Activated CD4-positive, alpha-beta T cell treated with anti-CD3 and anti-CD28 coated beads, Interleukin-10, Interleukin-2, amounts not matched to agents 100 ng/mL and 50 ng/mL, durations not matched to agents 16 hours and 8 hours (primary cell): ENCODE measurements at regions not wholly inside any gene's neighbourhood (a gene's known extent, or its start where the extent isn't known, plus 50 kb on each side); places are given as distances from the start of the nearest gene placed in this dataset.
"Not testable (repeated sequence)": the region's sequence is repeated elsewhere in the genome, so short reads cannot be mapped to it uniquely, and the experiment has no call there.

ENCODE experiments used
- DNase-seq: peaks from one replicate; pipeline ENCODE4 v3.0.0-alpha.2; 2020

- DNase-seq, result no peak
Observed at GRCh38 chr12:87231818-87232217, 797.4 kb downstream of the C12orf50 start.

GRCh38 chr12:87230441-87230840 is 798.8 kb downstream of the C12orf50 start:
- DNase-seq, result no peak

GRCh38 chr12:87227162-87227561 is 802.0 kb downstream of the C12orf50 start:
- DNase-seq, result no peak

GRCh38 chr12:87217491-87217890 is 811.7 kb downstream of the C12orf50 start:
- no peak for DNase-seq

- DNase-seq, result no peak
Observed at GRCh38 chr12:87216436-87216835, 812.8 kb downstream of the C12orf50 start.

GRCh38 chr12:87202189-87202588 is 827.0 kb downstream of the C12orf50 start:
- DNase-seq, result no peak

- DNase-seq, result no peak
Observed at GRCh38 chr12:87201598-87201997, 827.6 kb downstream of the C12orf50 start.

GRCh38 chr12:87200289-87200979 is 828.8 kb downstream of the C12orf50 start:
- DNase-seq, result no peak

GRCh38 chr12:87198181-87198580 is 831.0 kb downstream of the C12orf50 start:
- DNase-seq, result no peak

GRCh38 chr12:87196321-87196720 is 832.9 kb downstream of the C12orf50 start:
- DNase-seq, result no peak

- DNase-seq, result not testable (repeated sequence)
Observed at GRCh38 chr12:87194389-87194788, 834.8 kb downstream of the C12orf50 start.

GRCh38 chr12:87185367-87185766 is 843.8 kb downstream of the C12orf50 start:
- DNase-seq, result no peak

GRCh38 chr12:87182696-87183233 is 846.4 kb downstream of the C12orf50 start:
- DNase-seq, result no peak

GRCh38 chr12:87171356-87171755 is 857.8 kb downstream of the C12orf50 start:
- no peak for DNase-seq

GRCh38 chr12:87169010-87169409 is 860.2 kb downstream of the C12orf50 start:
- DNase-seq, result no peak

GRCh38 chr12:87165733-87166375 is 863.3 kb downstream of the C12orf50 start:
- no peak for DNase-seq

- no peak for DNase-seq
Observed at GRCh38 chr12:87163122-87163521, 866.1 kb downstream of the C12orf50 start.

GRCh38 chr12:87160848-87161601 is 868.2 kb downstream of the C12orf50 start:
- no peak for DNase-seq

GRCh38 chr12:87157791-87158190 is 871.4 kb downstream of the C12orf50 start:
- no peak for DNase-seq

- no peak for DNase-seq
Observed at GRCh38 chr12:87155621-87156020, 873.6 kb downstream of the C12orf50 start.

GRCh38 chr12:87152841-87153528 is 876.2 kb downstream of the C12orf50 start:
- no peak for DNase-seq

GRCh38 chr12:87152075-87152474 is 877.1 kb downstream of the C12orf50 start:
- DNase-seq, result no peak
